ENCODE measurements at regions not wholly inside any gene's neighbourhood (a gene's known extent, or its start where the extent isn't known, plus 50 kb on each side); places are given as distances from the start of the nearest gene placed in this dataset.

- TF ChIP-seq CTCF (conservative IDR thresholded peaks at IDR 0.05; ENCODE audit: low read length): peak; percentile 26; the same call in 1 of the 2 replicates
- TF ChIP-seq EZH2phosphoT487 (IDR thresholded peaks at IDR 0.05; ENCODE audit: borderline replicate concordance): no peak
Observed at GRCh38 chrX:42678133-42678532, 99.8 kb downstream of the PPP1R2C start.

Measured in Loucy (cell line).